ENCODE measurements at regions not wholly inside any gene's neighbourhood (a gene's known extent, or its start where the extent isn't known, plus 50 kb on each side); places are given as distances from the start of the nearest gene placed in this dataset.

- no peak for TF ChIP-seq POLR2A (IDR thresholded peaks at IDR 0.05)
- TF ChIP-seq, protein P1, sequence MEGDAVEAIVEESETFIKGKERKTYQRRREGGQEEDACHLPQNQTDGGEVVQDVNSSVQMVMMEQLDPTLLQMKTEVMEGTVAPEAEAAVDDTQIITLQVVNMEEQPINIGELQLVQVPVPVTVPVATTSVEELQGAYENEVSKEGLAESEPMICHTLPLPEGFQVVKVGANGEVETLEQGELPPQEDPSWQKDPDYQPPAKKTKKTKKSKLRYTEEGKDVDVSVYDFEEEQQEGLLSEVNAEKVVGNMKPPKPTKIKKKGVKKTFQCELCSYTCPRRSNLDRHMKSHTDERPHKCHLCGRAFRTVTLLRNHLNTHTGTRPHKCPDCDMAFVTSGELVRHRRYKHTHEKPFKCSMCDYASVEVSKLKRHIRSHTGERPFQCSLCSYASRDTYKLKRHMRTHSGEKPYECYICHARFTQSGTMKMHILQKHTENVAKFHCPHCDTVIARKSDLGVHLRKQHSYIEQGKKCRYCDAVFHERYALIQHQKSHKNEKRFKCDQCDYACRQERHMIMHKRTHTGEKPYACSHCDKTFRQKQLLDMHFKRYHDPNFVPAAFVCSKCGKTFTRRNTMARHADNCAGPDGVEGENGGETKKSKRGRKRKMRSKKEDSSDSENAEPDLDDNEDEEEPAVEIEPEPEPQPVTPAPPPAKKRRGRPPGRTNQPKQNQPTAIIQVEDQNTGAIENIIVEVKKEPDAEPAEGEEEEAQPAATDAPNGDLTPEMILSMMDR (IDR thresholded peaks at IDR 0.05), result no peak
Measured at GRCh38 chr12:118921761-118922160, 59.6 kb upstream of the SRRM4 start.
